ENCODE measurements at regions not wholly inside any gene's neighbourhood (a gene's known extent, or its start where the extent isn't known, plus 50 kb on each side); places are given as distances from the start of the nearest gene placed in this dataset.
A peak's percentile ranks its signal among the peaks of the same experiment; 100 is the strongest.

DNA sequence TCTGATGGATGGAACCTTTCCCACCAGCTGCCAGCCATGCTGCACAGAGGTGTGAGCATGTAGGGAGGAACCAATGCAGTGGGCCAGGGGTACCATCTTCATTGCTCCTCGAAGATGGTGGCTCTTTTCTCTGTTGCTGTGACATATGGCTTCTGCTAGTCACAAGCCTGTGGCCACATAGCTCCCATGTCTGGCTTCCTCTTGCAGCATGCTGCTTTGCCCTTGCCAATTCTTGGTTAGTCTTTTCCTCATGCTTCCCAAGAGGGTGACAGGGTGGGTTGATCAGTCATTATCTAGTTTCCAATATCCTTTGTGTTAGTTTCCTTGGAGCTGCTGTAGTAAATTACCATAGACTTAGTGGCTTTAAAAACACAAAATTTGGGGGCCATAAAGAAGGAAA, 123.4 kb downstream of the ETS2 start:
- Histone ChIP-seq H3K27ac (replicated peaks) (peak overlapping the region; percentile 83), H3K27me3 (ENCODE audit: insufficient read depth, poor library complexity, severe bottlenecking) (no peaks in the 10 kb centered on the region), H3K4me3 (replicated peaks; ENCODE audit: insufficient read depth, low read length) (no peak overlapping the region)
- DNase-seq (ENCODE audit: low read depth in 1 of 2, low spot score in 1 of 2): peak in 1 of 2 experiments; percentile 42
- TF ChIP-seq, protein P1, sequence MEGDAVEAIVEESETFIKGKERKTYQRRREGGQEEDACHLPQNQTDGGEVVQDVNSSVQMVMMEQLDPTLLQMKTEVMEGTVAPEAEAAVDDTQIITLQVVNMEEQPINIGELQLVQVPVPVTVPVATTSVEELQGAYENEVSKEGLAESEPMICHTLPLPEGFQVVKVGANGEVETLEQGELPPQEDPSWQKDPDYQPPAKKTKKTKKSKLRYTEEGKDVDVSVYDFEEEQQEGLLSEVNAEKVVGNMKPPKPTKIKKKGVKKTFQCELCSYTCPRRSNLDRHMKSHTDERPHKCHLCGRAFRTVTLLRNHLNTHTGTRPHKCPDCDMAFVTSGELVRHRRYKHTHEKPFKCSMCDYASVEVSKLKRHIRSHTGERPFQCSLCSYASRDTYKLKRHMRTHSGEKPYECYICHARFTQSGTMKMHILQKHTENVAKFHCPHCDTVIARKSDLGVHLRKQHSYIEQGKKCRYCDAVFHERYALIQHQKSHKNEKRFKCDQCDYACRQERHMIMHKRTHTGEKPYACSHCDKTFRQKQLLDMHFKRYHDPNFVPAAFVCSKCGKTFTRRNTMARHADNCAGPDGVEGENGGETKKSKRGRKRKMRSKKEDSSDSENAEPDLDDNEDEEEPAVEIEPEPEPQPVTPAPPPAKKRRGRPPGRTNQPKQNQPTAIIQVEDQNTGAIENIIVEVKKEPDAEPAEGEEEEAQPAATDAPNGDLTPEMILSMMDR (IDR thresholded peaks at IDR 0.05; ENCODE audit: insufficient read depth, low read length): no peak
- TF ChIP-seq GABPA (IDR thresholded peaks at IDR 0.05; ENCODE audit: low read depth): no peak
- TF ChIP-seq, protein P2, sequence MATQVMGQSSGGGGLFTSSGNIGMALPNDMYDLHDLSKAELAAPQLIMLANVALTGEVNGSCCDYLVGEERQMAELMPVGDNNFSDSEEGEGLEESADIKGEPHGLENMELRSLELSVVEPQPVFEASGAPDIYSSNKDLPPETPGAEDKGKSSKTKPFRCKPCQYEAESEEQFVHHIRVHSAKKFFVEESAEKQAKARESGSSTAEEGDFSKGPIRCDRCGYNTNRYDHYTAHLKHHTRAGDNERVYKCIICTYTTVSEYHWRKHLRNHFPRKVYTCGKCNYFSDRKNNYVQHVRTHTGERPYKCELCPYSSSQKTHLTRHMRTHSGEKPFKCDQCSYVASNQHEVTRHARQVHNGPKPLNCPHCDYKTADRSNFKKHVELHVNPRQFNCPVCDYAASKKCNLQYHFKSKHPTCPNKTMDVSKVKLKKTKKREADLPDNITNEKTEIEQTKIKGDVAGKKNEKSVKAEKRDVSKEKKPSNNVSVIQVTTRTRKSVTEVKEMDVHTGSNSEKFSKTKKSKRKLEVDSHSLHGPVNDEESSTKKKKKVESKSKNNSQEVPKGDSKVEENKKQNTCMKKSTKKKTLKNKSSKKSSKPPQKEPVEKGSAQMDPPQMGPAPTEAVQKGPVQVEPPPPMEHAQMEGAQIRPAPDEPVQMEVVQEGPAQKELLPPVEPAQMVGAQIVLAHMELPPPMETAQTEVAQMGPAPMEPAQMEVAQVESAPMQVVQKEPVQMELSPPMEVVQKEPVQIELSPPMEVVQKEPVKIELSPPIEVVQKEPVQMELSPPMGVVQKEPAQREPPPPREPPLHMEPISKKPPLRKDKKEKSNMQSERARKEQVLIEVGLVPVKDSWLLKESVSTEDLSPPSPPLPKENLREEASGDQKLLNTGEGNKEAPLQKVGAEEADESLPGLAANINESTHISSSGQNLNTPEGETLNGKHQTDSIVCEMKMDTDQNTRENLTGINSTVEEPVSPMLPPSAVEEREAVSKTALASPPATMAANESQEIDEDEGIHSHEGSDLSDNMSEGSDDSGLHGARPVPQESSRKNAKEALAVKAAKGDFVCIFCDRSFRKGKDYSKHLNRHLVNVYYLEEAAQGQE (IDR thresholded peaks at IDR 0.05; ENCODE audit: insufficient replicate concordance, low read depth): no peak
- no peak for TF ChIP-seq POLR2AphosphoS5 (IDR thresholded peaks at IDR 0.05; ENCODE audit: low read depth)
- TF ChIP-seq SPI1 (IDR thresholded peaks at IDR 0.05; ENCODE audit: borderline replicate concordance, low read depth): no peak

DNA sequence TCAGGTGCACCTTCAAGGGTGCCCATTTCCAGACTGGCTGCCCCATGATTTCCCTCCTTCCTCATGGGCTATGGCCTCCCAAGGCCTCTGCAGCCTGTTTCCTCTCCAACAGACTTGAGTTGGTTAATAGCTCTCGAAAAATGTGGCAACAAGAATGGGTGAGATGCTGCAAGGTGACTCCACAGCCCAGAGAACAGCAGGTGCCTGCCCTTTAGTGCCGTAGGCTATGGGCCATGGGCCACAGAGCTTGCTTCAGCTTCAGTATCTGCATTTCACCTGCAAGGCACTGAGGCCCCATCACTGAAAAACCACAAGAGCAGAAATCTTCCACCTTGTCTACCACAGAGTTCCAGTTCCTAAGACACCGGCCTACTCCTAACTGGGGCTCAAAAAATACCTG, 122.0 kb downstream of the ETS2 start:
- H3K4me3 ChIP-seq (replicated peaks; ENCODE audit: insufficient read depth, low read length): no peak overlapping the region
- H3K27ac ChIP-seq (replicated peaks): peak overlapping the region; percentile 83
- no peak for TF ChIP-seq GABPA (IDR thresholded peaks at IDR 0.05; ENCODE audit: low read depth)
- TF ChIP-seq SPI1 (IDR thresholded peaks at IDR 0.05; ENCODE audit: borderline replicate concordance, low read depth): no peak
- TF ChIP-seq, protein P2 (IDR thresholded peaks at IDR 0.05; ENCODE audit: insufficient replicate concordance, low read depth): no peak
- TF ChIP-seq POLR2AphosphoS5 (IDR thresholded peaks at IDR 0.05; ENCODE audit: low read depth): no peak
- no peaks in the 10 kb centered on the region for H3K27me3 ChIP-seq (ENCODE audit: insufficient read depth, poor library complexity, severe bottlenecking)
- peak in 1 of 2 experiments; percentile 78 for DNase-seq (ENCODE audit: low read depth in 1 of 2, low spot score in 1 of 2)

DNA sequence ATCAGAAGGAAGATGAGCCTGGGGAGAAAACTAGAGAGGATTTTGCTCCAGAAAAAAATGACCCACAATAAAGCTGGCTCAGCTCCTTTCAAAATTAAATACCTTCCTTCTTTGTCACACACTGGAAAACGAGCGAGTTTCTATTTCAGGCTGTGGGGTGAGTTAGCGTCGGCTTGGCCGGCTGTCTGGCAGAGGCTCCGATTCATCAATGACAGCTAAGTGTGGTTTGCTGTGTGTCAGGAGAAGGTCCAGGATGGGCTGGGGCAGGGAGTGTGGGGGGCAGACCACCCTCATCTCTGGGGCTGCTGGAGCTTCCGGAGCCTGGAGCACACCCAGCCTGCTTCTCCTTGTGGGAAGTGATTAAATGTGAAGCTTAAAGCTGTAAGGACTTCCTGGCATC, 120.2 kb downstream of the ETS2 start:
- TF ChIP-seq GABPA (IDR thresholded peaks at IDR 0.05; ENCODE audit: low read depth): no peak
- TF ChIP-seq, protein P1 (IDR thresholded peaks at IDR 0.05; ENCODE audit: insufficient read depth, low read length): no peak
- TF ChIP-seq POLR2AphosphoS5 (IDR thresholded peaks at IDR 0.05; ENCODE audit: low read depth): no peak
- TF ChIP-seq, protein P2 (IDR thresholded peaks at IDR 0.05; ENCODE audit: insufficient replicate concordance, low read depth): no peak
- TF ChIP-seq SPI1 (IDR thresholded peaks at IDR 0.05; ENCODE audit: borderline replicate concordance, low read depth): no peak
- H3K27ac ChIP-seq (replicated peaks): 0 out of 2 replicates have a peak overlapping the region, but pooled peaks have one; percentile 34
- H3K4me3 ChIP-seq (replicated peaks; ENCODE audit: insufficient read depth, low read length): peak overlapping the region; percentile 14
- H3K27me3 ChIP-seq (ENCODE audit: insufficient read depth, poor library complexity, severe bottlenecking): no peaks in the 10 kb centered on the region
- no peak for DNase-seq (ENCODE audit: low read depth in 1 of 2, low spot score in 1 of 2)

All from HL-60 (cell line).